ENCODE measurements at regions not wholly inside any gene's neighbourhood (a gene's known extent, or its start where the extent isn't known, plus 50 kb on each side); places are given as distances from the start of the nearest gene placed in this dataset.

GRCh38 chr7:19248681-19249080 lies 103.5 kb upstream of the FERD3L start:
- no peak for ATAC-seq
- no peaks in the 10 kb centered on the region for H3K79me2 ChIP-seq (replicated peaks; ENCODE audit: insufficient read depth)
- no peaks in the 10 kb centered on the region for H3F3A ChIP-seq (replicated peaks; ENCODE audit: low read depth)
- H3K4me3 ChIP-seq, result no peak overlapping the region
- H3K36me3 ChIP-seq (ENCODE audit: insufficient read depth), result no peaks in the 10 kb centered on the region
- no peak overlapping the region for H3K27ac ChIP-seq (ENCODE audit: low read depth)
- no peak overlapping the region for H2AFZ ChIP-seq
- no peak overlapping the region for H3K4me3 Mint-ChIP-seq
- no peaks in the 10 kb centered on the region for H3K9me3 Mint-ChIP-seq
- H3K36me3 Mint-ChIP-seq (ENCODE audit: low read depth), result no peaks in the 10 kb centered on the region
- no peak for TF ChIP-seq ZNF462 (CRISPR knock-in tag; IDR thresholded peaks at IDR 0.05)
- TF ChIP-seq POLR2AphosphoS5 (IDR thresholded peaks at IDR 0.05; ENCODE audit: low read depth), result no peak
- TF ChIP-seq ETS1 (IDR thresholded peaks at IDR 0.05), result no peak
- no peak for TF ChIP-seq EZH2phosphoT487 (IDR thresholded peaks at IDR 0.05; ENCODE audit: unreplicated experiment)
- no peak for TF ChIP-seq STAT1 (IDR thresholded peaks at IDR 0.05; ENCODE audit: unreplicated experiment)
- H3K4me1 ChIP-seq (ENCODE audit: insufficient read depth), result no peaks in the 10 kb centered on the region
- H3K4me2 ChIP-seq, result no peak overlapping the region
- H3K27me3 Mint-ChIP-seq (ENCODE audit: insufficient read depth, low read depth, poor library complexity), result peaks cover 6% of the 10 kb centered on the region
- H3K27ac Mint-ChIP-seq, result no peak overlapping the region
- H4K20me1 ChIP-seq (replicated peaks; ENCODE audit: insufficient read depth), result no peaks in the 10 kb centered on the region
- no peaks in the 10 kb centered on the region for H3K9me2 ChIP-seq (ENCODE audit: insufficient read depth)
- no peaks in the 10 kb centered on the region for H3K4me1 Mint-ChIP-seq
- no peak for DNase-seq (ENCODE audit: low spot score)
- no peaks in the 10 kb centered on the region for H3K27me3 ChIP-seq (ENCODE audit: insufficient read depth)

- 0 out of 3 replicates have a peak, but pooled peaks cover under 1% of the 10 kb centered on the region for H3K36me3 Mint-ChIP-seq (ENCODE audit: low read depth)
- no peak for DNase-seq (ENCODE audit: low spot score)
- no peak overlapping the region for H2AFZ ChIP-seq
- H3K4me2 ChIP-seq, result no peak overlapping the region
- no peaks in the 10 kb centered on the region for H3K79me2 ChIP-seq (replicated peaks; ENCODE audit: insufficient read depth)
- no peak overlapping the region for H3K27ac Mint-ChIP-seq
- no peaks in the 10 kb centered on the region for H3K9me2 ChIP-seq (ENCODE audit: insufficient read depth)
- H3K27me3 Mint-ChIP-seq (ENCODE audit: insufficient read depth, low read depth, poor library complexity), result peaks cover 6% of the 10 kb centered on the region
- no peaks in the 10 kb centered on the region for H3K4me1 Mint-ChIP-seq
- H3K36me3 ChIP-seq (ENCODE audit: insufficient read depth), result no peaks in the 10 kb centered on the region
- H3F3A ChIP-seq (replicated peaks; ENCODE audit: low read depth), result no peaks in the 10 kb centered on the region
- no peak for ATAC-seq
- H3K27me3 ChIP-seq (ENCODE audit: insufficient read depth), result no peaks in the 10 kb centered on the region
- no peak overlapping the region for H3K27ac ChIP-seq (ENCODE audit: low read depth)
- H3K4me3 Mint-ChIP-seq, result no peak overlapping the region
- H3K9me3 Mint-ChIP-seq, result no peaks in the 10 kb centered on the region
- H4K20me1 ChIP-seq (replicated peaks; ENCODE audit: insufficient read depth), result no peaks in the 10 kb centered on the region
- no peak overlapping the region for H3K4me3 ChIP-seq
- H3K4me1 ChIP-seq (ENCODE audit: insufficient read depth), result no peaks in the 10 kb centered on the region
- no peak for TF ChIP-seq CREB1 (CRISPR knock-in tag; IDR thresholded peaks at IDR 0.05; ENCODE audit: low read depth)
- TF ChIP-seq CTCF (conservative IDR thresholded peaks at IDR 0.05; ENCODE audit: low read depth in 2 of 2), result no peak
- TF ChIP-seq POLR2AphosphoS5 (IDR thresholded peaks at IDR 0.05; ENCODE audit: low read depth), result no peak
- no peak for TF ChIP-seq NANOG (IDR thresholded peaks at IDR 0.05; ENCODE audit: borderline replicate concordance)
- TF ChIP-seq REST (IDR thresholded peaks at IDR 0.05; ENCODE audit: unreplicated experiment), result no peak
- TF ChIP-seq EZH2 (IDR thresholded peaks at IDR 0.05; ENCODE audit: low read depth, unreplicated experiment), result no peak
These were observed 102.9 kb upstream of the FERD3L start for GRCh38 chr7:19248115-19248514.
